H1 (cell line): ENCODE measurements at regions not wholly inside any gene's neighbourhood (a gene's known extent, or its start where the extent isn't known, plus 50 kb on each side); places are given as distances from the start of the nearest gene placed in this dataset.

Experiments
- EP300 ChIP-seq, 2 experiments: IDR thresholded peaks; 1 replicate in 1 of 2; 2 replicates in 1 of 2; pipeline ENCODE4 v1.6.1; 2011 to 2012; ENCODE audit warnings: low read depth in 2 of 2, low read length in 2 of 2, mild to moderate bottlenecking in 2 of 2, borderline replicate concordance in 1 of 2, inconsistent platforms in 1 of 2, moderate library complexity in 1 of 2

- no peak for TF ChIP-seq EP300 (IDR thresholded peaks at IDR 0.05; ENCODE audit: borderline replicate concordance in 1 of 2, low read depth in 2 of 2, low read length in 2 of 2)
Observed at GRCh38 chr9:2298217-2298616, 283.1 kb downstream of the SMARCA2 start (continued).
